ENCODE measurements at regions not wholly inside any gene's neighbourhood (a gene's known extent, or its start where the extent isn't known, plus 50 kb on each side); places are given as distances from the start of the nearest gene placed in this dataset.

GRCh38 chr1:17986156-17986555 lies 121.4 kb upstream of the IGSF21 start:
- Mint-ChIP-seq H3K4me3 (no peak overlapping the region), H3K4me1 (no peaks in the 10 kb centered on the region), H3K36me3 (no peaks in the 10 kb centered on the region), H3K27ac (no peak overlapping the region), H3K27me3 (peaks cover 5% of the 10 kb centered on the region), H3K9me3 (peaks cover 4% of the 10 kb centered on the region)
- ATAC-seq (ENCODE audit: low read depth) (no peak), DNase-seq (ENCODE audit: low spot score in 2 of 2) (no peak)

GRCh38 chr1:17990401-17990800 lies 117.2 kb upstream of the IGSF21 start:
- Mint-ChIP-seq H3K27me3 (peaks cover 2% of the 10 kb centered on the region), H3K9me3 (peaks cover 6% of the 10 kb centered on the region), H3K36me3 (no peaks in the 10 kb centered on the region), H3K4me3 (no peak overlapping the region), H3K4me1 (no peaks in the 10 kb centered on the region), H3K27ac (no peak overlapping the region)
- ATAC-seq (ENCODE audit: low read depth) (no peak), DNase-seq (ENCODE audit: low spot score in 2 of 2) (no peak)

GRCh38 chr1:17991996-17992395 lies 115.6 kb upstream of the IGSF21 start:
- DNase-seq (ENCODE audit: low spot score in 2 of 2) (no peak), ATAC-seq (ENCODE audit: low read depth) (no peak)
- Mint-ChIP-seq H3K4me3 (no peak overlapping the region), H3K27ac (no peak overlapping the region), H3K9me3 (peaks cover 6% of the 10 kb centered on the region), H3K27me3 (peaks cover 5% of the 10 kb centered on the region), H3K4me1 (no peaks in the 10 kb centered on the region), H3K36me3 (no peaks in the 10 kb centered on the region)

GRCh38 chr1:17992800-17993199 lies 114.8 kb upstream of the IGSF21 start:
- Mint-ChIP-seq H3K9me3 (peaks cover 6% of the 10 kb centered on the region), H3K36me3 (no peaks in the 10 kb centered on the region), H3K4me1 (no peaks in the 10 kb centered on the region), H3K27me3 (peaks cover 5% of the 10 kb centered on the region), H3K27ac (no peak overlapping the region), H3K4me3 (no peak overlapping the region)
- ATAC-seq (ENCODE audit: low read depth) (no peak), DNase-seq (ENCODE audit: low spot score in 2 of 2) (no peak)

GRCh38 chr1:17994046-17994445 lies 113.6 kb upstream of the IGSF21 start:
- ATAC-seq (ENCODE audit: low read depth) (no peak), DNase-seq (ENCODE audit: low spot score in 2 of 2) (no peak)
- Mint-ChIP-seq H3K27ac (no peak overlapping the region), H3K4me1 (no peaks in the 10 kb centered on the region), H3K9me3 (peaks cover 6% of the 10 kb centered on the region), H3K4me3 (no peak overlapping the region), H3K27me3 (peaks cover 5% of the 10 kb centered on the region), H3K36me3 (no peaks in the 10 kb centered on the region)

GRCh38 chr1:17995480-17995879 lies 112.1 kb upstream of the IGSF21 start:
- Mint-ChIP-seq H3K4me3 (no peak overlapping the region), H3K9me3 (peaks cover 5% of the 10 kb centered on the region), H3K27ac (no peak overlapping the region), H3K4me1 (peaks cover under 1% of the 10 kb centered on the region), H3K36me3 (no peaks in the 10 kb centered on the region), H3K27me3 (peaks cover 5% of the 10 kb centered on the region)
- ATAC-seq (ENCODE audit: low read depth) (no peak), DNase-seq (ENCODE audit: low spot score in 2 of 2) (no peak)

- Mint-ChIP-seq H3K27me3 (peaks cover 8% of the 10 kb centered on the region), H3K27ac (no peak overlapping the region), H3K36me3 (no peaks in the 10 kb centered on the region), H3K4me1 (peaks cover 3% of the 10 kb centered on the region), H3K9me3 (no peaks in the 10 kb centered on the region), H3K4me3 (no peak overlapping the region)
- DNase-seq (ENCODE audit: low spot score in 2 of 2) (no peak), ATAC-seq (ENCODE audit: low read depth) (no peak)
Observed at GRCh38 chr1:17998889-17999288, 108.7 kb upstream of the IGSF21 start.

- Mint-ChIP-seq H3K36me3 (no peaks in the 10 kb centered on the region), H3K27ac (no peak overlapping the region), H3K4me1 (peaks cover 3% of the 10 kb centered on the region), H3K27me3 (peaks cover 10% of the 10 kb centered on the region), H3K9me3 (no peaks in the 10 kb centered on the region), H3K4me3 (no peak overlapping the region)
- ATAC-seq (ENCODE audit: low read depth) (no peak), DNase-seq (ENCODE audit: low spot score in 2 of 2) (no peak)
Observed at GRCh38 chr1:17999884-18000283, 107.7 kb upstream of the IGSF21 start.

- ATAC-seq (ENCODE audit: low read depth) (no peak), DNase-seq (ENCODE audit: low spot score in 2 of 2) (no peak)
- peaks cover 14% of the 10 kb centered on the region for H3K27me3 Mint-ChIP-seq
- H3K4me1 Mint-ChIP-seq: peaks cover 3% of the 10 kb centered on the region
- H3K27ac Mint-ChIP-seq: no peak overlapping the region
- H3K4me3 Mint-ChIP-seq: no peak overlapping the region
- no peaks in the 10 kb centered on the region for H3K36me3 Mint-ChIP-seq
- H3K9me3 Mint-ChIP-seq: no peaks in the 10 kb centered on the region
Observed at GRCh38 chr1:18001725-18002124, 105.9 kb upstream of the IGSF21 start.

- H3K36me3 Mint-ChIP-seq: no peaks in the 10 kb centered on the region
- no peak overlapping the region for H3K4me3 Mint-ChIP-seq
- no peak for DNase-seq (ENCODE audit: low spot score in 2 of 2)
- no peaks in the 10 kb centered on the region for H3K9me3 Mint-ChIP-seq
- peaks cover 3% of the 10 kb centered on the region for H3K4me1 Mint-ChIP-seq
- ATAC-seq (ENCODE audit: low read depth): no peak
- no peak overlapping the region for H3K27ac Mint-ChIP-seq
- peaks cover 19% of the 10 kb centered on the region for H3K27me3 Mint-ChIP-seq
Observed at GRCh38 chr1:18004278-18004677, 103.3 kb upstream of the IGSF21 start.

- Mint-ChIP-seq H3K36me3 (no peaks in the 10 kb centered on the region), H3K27me3 (peaks cover 19% of the 10 kb centered on the region)
Observed at GRCh38 chr1:18005238-18005637, 102.4 kb upstream of the IGSF21 start.

GRCh38 chr1:18007391-18008041 lies 100.1 kb upstream of the IGSF21 start:
- no peak overlapping the region for H3K27ac Mint-ChIP-seq
- no peak for ATAC-seq (ENCODE audit: low read depth)
- H3K4me1 Mint-ChIP-seq: no peaks in the 10 kb centered on the region
- H3K27me3 Mint-ChIP-seq: peaks cover 25% of the 10 kb centered on the region
- H3K9me3 Mint-ChIP-seq: no peaks in the 10 kb centered on the region
- no peak overlapping the region for H3K4me3 Mint-ChIP-seq
- no peak for DNase-seq (ENCODE audit: low spot score in 2 of 2)
- no peaks in the 10 kb centered on the region for H3K36me3 Mint-ChIP-seq

More at GRCh38 chr1:18005238-18005637, 102.4 kb upstream of the IGSF21 start:
- Mint-ChIP-seq H3K27ac (no peak overlapping the region), H3K4me1 (peaks cover 3% of the 10 kb centered on the region), H3K4me3 (no peak overlapping the region), H3K9me3 (no peaks in the 10 kb centered on the region)
- no peak for DNase-seq (ENCODE audit: low spot score in 2 of 2)
- ATAC-seq (ENCODE audit: low read depth): no peak

GRCh38 chr1:18008081-18008480 lies 99.5 kb upstream of the IGSF21 start:
- Mint-ChIP-seq H3K27me3 (peaks cover 25% of the 10 kb centered on the region), H3K9me3 (no peaks in the 10 kb centered on the region), H3K4me3 (no peak overlapping the region), H3K36me3 (no peaks in the 10 kb centered on the region), H3K4me1 (no peaks in the 10 kb centered on the region), H3K27ac (no peak overlapping the region)
- ATAC-seq (ENCODE audit: low read depth) (no peak), DNase-seq (ENCODE audit: low spot score in 2 of 2) (no peak)

- Mint-ChIP-seq H3K4me3 (no peak overlapping the region), H3K27me3 (peaks cover 22% of the 10 kb centered on the region), H3K36me3 (no peaks in the 10 kb centered on the region), H3K4me1 (no peaks in the 10 kb centered on the region), H3K27ac (no peak overlapping the region), H3K9me3 (no peaks in the 10 kb centered on the region)
- no peak for DNase-seq (ENCODE audit: low spot score in 2 of 2)
- ATAC-seq (ENCODE audit: low read depth): no peak
Observed at GRCh38 chr1:18009055-18009454, 98.5 kb upstream of the IGSF21 start.

- DNase-seq (ENCODE audit: low spot score in 2 of 2) (no peak), ATAC-seq (ENCODE audit: low read depth) (no peak)
- peaks cover 24% of the 10 kb centered on the region for H3K27me3 Mint-ChIP-seq
- H3K4me3 Mint-ChIP-seq: no peak overlapping the region
- no peaks in the 10 kb centered on the region for H3K4me1 Mint-ChIP-seq
- no peaks in the 10 kb centered on the region for H3K36me3 Mint-ChIP-seq
- H3K27ac Mint-ChIP-seq: no peak overlapping the region
- no peaks in the 10 kb centered on the region for H3K9me3 Mint-ChIP-seq
Observed at GRCh38 chr1:18009478-18009961, 98.1 kb upstream of the IGSF21 start.
